D341Med (cell line): ENCODE measurements at regions not wholly inside any gene's neighbourhood (a gene's known extent, or its start where the extent isn't known, plus 50 kb on each side); places are given as distances from the start of the nearest gene placed in this dataset.
A peak's percentile ranks its signal among the peaks of the same experiment; 100 is the strongest.
"Not testable (repeated sequence)": the region's sequence is repeated elsewhere in the genome, so short reads cannot be mapped to it uniquely, and the experiment has no call there.

Experiments
- DNase-seq: peaks from one replicate; pipeline ENCODE4 v3.0.0; 2012; ENCODE audit warnings: low spot score

DNA sequence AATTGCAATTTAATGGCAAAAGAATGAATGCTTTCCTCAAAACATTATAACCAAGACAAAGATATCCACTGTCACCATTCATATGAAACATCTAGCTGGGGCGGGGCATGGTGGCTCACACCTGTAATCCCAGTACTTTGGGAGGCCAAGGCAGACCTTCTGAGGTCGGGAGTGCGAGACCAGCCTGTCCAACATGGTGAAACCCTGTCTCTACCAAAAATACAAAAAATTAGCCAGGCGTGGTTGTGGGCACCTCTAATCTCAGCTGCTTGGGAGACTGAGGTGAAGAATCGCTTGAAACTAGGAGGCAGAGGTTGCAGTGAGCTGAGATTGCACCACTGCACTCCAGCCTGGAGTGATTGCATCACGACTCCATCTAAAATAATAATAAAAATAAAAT, 740.6 kb upstream of the MIR17HG start:
- not testable (repeated sequence) for DNase-seq

GRCh38 chr13:90612391-90612790, 735.1 kb upstream of the MIR17HG start:
- DNase-seq = no peak

DNA sequence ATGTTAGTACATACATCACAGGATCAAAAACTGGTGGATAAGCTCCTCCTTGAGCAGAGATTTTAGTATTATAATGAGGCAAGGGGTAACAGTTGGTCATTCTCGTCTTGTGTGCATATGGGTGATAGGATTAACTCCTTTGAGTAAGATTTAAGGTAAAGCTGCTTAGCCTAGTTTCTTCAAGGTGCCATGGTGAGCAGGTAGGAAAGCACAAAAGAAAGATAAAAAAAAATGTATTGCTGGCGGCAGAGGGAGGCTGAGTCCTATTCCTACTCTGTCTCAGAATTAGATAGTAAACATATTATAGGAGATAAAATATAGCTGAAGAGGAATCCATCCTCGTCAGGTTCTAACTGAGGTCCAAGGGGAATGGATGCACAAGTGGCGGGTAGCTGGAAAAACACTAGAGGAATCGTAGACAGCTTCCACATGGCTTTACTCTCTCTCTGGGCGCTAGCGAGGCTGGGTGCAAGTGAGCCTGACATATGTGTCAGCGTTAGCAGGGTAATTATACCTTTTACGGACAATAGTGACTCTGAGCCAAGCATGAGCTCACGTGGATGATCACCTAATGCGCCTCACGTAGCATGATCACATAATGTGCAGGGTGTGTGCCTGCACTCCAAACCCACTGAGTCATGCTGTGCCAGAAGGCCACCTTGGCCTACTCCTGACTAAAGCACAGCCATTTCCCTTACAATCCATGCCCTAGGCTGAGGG, 734.3 kb upstream of the MIR17HG start:
- peak; percentile 62 for DNase-seq

DNA sequence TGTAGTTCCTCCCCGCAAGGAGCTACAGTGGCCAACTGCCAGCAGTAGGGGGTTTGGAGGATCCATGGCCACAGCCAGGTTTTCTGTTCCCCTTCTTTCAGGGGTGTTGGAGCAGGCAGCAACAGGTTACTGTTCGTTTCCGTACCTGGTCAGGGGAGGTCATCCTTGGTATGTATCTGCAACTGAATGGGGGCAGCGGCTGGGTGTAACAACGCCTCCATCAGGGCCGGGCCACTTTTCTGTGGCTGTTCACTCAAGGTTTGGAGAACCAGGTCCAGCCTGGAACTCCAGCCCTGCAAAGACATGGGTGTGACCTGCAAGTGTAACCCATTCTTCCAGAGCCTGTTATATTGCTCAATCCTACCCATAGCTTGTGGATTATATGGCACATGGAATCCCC, 732.3 kb upstream of the MIR17HG start:
- no peak for DNase-seq

- no peak for DNase-seq
These were observed 731.7 kb upstream of the MIR17HG start for GRCh38 chr13:90615767-90616166.

DNA sequence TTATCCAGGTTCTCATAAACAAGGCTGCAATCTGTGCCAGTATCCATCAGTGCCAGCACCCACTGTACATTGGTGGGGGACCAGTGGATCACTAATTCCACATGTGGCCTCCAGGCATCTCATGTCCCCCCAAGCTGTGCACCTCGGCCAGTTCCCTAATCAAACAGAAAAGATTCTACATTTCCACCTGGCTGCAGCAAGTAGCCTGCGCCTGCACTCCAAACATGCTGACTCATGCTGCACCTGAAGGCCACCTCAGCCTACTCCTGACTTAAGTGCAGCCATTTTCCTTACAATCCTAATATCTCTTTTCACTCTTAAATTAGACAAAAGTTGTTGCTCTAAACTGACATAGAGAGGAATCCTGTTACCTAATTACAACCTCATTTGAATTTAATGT, 729.4 kb upstream of the MIR17HG start:
- DNase-seq = no peak

GRCh38 chr13:90622541-90622940, 724.9 kb upstream of the MIR17HG start:
- no peak for DNase-seq

DNA sequence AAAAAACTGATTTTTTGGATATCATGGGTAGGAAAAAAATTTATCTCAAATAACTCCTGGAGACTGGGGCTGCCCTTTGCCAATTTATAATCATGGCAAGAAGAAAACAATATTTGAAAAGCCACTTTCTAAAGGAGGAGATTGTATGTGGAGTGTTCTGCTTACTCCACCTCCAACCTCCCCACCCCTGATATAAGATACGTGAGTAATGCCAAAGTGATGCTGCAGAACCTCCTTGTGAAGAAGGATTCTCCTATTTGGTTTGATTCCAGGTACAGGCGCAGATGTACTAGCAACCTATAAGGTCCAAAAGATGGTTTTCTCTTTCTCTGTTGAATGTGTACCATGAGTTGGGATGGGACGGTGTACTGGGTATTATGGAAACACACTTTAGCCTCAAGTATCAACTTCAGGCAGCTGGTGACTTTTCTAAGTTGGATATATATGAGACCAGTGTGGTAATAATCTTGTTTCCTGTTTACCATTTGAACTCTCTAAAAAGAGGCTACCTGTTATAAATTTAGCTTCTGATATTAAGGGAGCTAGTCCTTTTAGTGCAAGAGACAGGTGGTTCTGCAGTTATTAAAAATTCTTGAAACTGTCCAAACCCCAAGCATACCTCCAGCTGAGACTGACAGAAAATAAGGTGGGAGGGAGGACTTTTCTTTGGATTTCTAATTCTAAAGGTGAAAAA, 724.0 kb upstream of the MIR17HG start:
- no peak for DNase-seq

DNA sequence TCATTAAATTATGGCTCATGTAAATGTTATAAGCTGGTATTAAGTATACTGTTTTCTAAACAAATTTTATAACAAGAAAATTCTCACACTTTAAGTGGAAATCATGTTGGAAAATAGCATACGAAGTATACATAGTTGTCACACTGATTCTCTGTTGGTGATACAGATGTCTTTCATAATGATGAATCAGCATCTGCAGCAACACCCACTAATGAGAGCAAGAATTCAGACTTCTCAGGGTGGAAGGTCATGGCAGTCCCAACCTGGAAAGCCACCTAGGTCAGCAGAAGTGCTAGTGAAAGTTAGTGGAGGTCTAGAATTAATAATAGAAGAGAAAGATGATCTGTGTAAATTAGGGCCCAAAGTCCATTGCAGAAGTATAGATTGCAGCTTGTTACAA, 719.7 kb upstream of the MIR17HG start:
- DNase-seq = no peak

GRCh38 chr13:90628471-90628870, 719.0 kb upstream of the MIR17HG start:
- DNase-seq = no peak

- no peak for DNase-seq
These were observed 716.8 kb upstream of the MIR17HG start for GRCh38 chr13:90630716-90631115.

DNA sequence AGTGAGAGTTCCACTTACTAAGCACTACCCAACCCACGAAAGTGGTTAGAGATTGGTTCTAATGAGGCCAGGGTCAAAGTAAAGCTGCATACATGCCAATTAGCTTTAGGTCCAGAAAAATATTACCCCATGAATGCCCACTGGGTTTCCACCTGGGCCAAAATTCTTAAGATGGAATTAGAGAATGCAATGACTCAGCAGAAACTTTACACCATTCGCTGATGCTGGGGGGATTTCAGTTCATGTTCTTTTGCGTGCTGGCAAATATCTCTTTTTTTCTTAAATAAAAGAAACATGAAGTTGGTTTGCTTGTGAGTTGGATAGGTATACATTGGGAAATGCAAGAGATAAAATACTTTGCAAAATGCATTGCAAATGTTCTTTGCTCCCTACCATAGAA, 715.3 kb upstream of the MIR17HG start:
- DNase-seq = no peak

- DNase-seq = no peak
These were observed 713.6 kb upstream of the MIR17HG start for GRCh38 chr13:90633849-90634248.

- DNase-seq = no peak
These were observed 706.5 kb upstream of the MIR17HG start for GRCh38 chr13:90640976-90641375.

GRCh38 chr13:90641884-90642283, 705.6 kb upstream of the MIR17HG start:
- no peak for DNase-seq

- no peak for DNase-seq
These were observed 701.9 kb upstream of the MIR17HG start for GRCh38 chr13:90645582-90645981.

DNA sequence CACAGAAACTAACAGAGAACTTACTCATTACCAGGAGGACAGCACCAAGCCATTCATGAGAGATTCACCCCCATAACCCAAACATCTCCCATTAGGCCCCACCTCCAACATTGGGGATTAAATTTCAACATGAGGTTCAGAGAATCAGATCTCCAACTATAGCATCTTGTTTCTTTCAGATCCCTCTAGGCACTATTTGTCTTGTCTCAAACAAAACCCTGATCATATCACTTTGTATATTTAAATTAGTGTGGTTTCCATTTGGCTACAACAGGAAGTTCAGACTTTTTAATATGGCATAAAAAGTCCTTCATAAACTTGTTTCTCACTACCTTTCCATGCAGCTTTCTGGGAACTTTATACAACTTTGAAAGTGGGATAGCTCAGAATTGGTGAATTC, 699.0 kb upstream of the MIR17HG start:
- DNase-seq = no peak

GRCh38 chr13:90652036-90652435, 695.5 kb upstream of the MIR17HG start:
- DNase-seq = no peak

GRCh38 chr13:90654970-90655369, 692.5 kb upstream of the MIR17HG start:
- no peak for DNase-seq

DNA sequence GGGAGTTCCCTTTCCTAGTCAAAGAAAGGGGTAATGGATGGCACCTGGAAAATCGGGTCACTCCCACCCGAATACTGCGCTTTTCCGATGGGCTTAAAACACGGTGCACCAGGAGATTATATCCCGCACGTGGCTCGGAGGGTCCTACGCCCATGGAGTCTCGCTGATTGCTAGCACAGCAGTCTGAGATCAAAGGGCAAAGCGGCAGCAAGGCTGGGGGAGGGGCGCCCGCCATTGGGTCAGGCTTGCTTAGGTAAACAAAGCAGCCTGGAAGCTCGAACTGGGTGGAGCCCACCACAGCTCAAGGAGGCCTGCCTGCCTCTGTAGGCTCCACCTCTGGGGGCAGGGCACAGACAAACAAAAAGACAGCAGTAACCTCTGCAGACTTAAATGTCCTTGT, 683.3 kb upstream of the MIR17HG start:
- not testable (repeated sequence) for DNase-seq

DNA sequence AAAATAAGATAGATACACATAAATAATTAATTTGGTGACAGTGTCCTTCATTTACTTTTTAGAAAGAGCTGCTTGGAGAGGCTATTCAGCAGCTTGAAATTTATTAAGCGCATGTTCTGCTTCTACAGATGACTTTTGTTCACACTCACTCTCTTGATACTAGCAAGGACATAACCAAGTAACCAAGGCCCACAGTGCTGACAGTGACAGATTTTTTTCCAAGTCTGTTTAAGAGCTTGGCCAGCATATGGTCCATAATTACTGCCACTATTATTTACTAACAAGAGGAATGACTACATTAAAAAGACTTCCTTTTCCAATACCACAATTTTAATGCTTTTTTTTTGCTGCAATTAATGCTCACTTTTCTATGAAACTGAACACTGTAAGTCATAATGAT, 673.7 kb upstream of the MIR17HG start:
- DNase-seq = no peak

DNA sequence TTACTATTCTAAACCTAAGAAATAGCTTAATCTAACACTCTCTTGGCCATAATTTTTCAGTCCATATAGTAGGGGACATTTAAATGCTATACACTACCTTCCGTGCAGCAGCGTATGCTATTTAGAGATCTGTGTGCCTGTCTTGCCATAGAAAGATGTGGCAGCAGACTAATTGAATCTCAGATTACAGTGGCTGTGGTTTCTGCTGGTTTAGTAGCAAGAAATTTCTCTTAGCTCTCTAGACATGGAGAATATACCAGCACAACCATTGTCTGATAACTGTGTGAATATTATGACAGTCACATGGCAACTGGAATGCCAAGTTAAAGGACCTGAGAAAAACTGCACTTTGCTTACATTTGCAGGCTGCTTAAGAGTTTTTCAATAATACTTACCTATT, 672.4 kb upstream of the MIR17HG start:
- DNase-seq = no peak

- DNase-seq = no peak
These were observed 666.7 kb upstream of the MIR17HG start for GRCh38 chr13:90680826-90681225.

DNA sequence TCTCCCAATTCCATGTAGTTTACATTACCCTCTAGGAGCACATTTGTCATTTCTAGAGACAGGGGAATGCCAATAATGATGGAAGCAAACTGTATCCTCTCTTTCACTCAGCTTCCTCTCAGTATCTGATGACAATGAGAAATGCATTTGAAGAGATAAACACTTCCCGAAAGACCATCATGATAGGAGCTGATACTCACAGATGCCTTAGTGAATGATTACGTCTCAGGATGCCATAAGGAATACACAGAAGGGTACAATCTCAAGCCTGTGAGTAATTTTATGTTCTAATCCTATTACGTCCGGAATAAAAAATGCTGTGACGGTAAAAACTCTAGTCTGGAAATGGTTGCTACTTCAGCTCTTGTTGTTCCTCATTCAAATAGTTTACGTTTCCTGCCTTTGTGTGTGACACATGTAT, 663.8 kb upstream of the MIR17HG start:
- no peak for DNase-seq
